Ishikawa (cell line): ENCODE measurements at regions not wholly inside any gene's neighbourhood (a gene's known extent, or its start where the extent isn't known, plus 50 kb on each side); places are given as distances from the start of the nearest gene placed in this dataset.

Experiments
- CREB1 ChIP-seq: IDR thresholded peaks from 2 replicates; pipeline ENCODE4 v1.6.1; 2012; ENCODE audit warnings: low read depth
- EGR1 ChIP-seq: IDR thresholded peaks from 2 replicates; pipeline ENCODE4 v1.6.1; 2012
- EP300 ChIP-seq: IDR thresholded peaks from 2 replicates; pipeline ENCODE4 v1.6.1; 2012; ENCODE audit warnings: borderline replicate concordance
- RAD21 ChIP-seq: IDR thresholded peaks from 2 replicates; pipeline ENCODE4 v1.6.1; 2012; ENCODE audit warnings: low read depth

GRCh38 chr13:81582381-81582780 is 1241.5 kb upstream of the SPRY2 start:
- no peak for TF ChIP-seq RAD21
- no peak for TF ChIP-seq EP300
- TF ChIP-seq EGR1, result no peak
- no peak for TF ChIP-seq CREB1
